ENCODE measurements at regions not wholly inside any gene's neighbourhood (a gene's known extent, or its start where the extent isn't known, plus 50 kb on each side); places are given as distances from the start of the nearest gene placed in this dataset.

- TF ChIP-seq MYC (IDR thresholded peaks at IDR 0.05; ENCODE audit: low read depth, low read length) = no peak
- TF ChIP-seq POLR2A (IDR thresholded peaks at IDR 0.05; ENCODE audit: extremely low read depth, insufficient read length) = no peak
- TF ChIP-seq MAX (IDR thresholded peaks at IDR 0.05; ENCODE audit: low read depth, low read length) = no peak
- no peak overlapping the region for H3K4me3 ChIP-seq (ENCODE audit: low read depth, low read length)
- no peak for DNase-seq (ENCODE audit: low read depth)
Observed at GRCh38 chr5:31137676-31138075, 55.8 kb upstream of the CDH6 start.

GRCh38 chr5:31135542-31135941 lies 57.9 kb upstream of the CDH6 start:
- TF ChIP-seq CTCF (IDR thresholded peaks at IDR 0.05; ENCODE audit: low read depth, low read length) (no peak), MYC (IDR thresholded peaks at IDR 0.05; ENCODE audit: low read depth, low read length) (no peak), MAX (IDR thresholded peaks at IDR 0.05; ENCODE audit: low read depth, low read length) (no peak), POLR2A (IDR thresholded peaks at IDR 0.05; ENCODE audit: extremely low read depth, insufficient read length) (no peak)
- DNase-seq (ENCODE audit: low read depth) = no peak
- no peak overlapping the region for H3K4me3 ChIP-seq (ENCODE audit: low read depth, low read length)

- H3K4me3 ChIP-seq (ENCODE audit: low read depth, low read length) = no peak overlapping the region
- no peak for TF ChIP-seq CTCF (IDR thresholded peaks at IDR 0.05; ENCODE audit: low read depth, low read length)
- no peak for TF ChIP-seq MYC (IDR thresholded peaks at IDR 0.05; ENCODE audit: low read depth, low read length)
- no peak for TF ChIP-seq MAX (IDR thresholded peaks at IDR 0.05; ENCODE audit: low read depth, low read length)
- TF ChIP-seq POLR2A (IDR thresholded peaks at IDR 0.05; ENCODE audit: extremely low read depth, insufficient read length) = no peak
- peak; percentile 85 for DNase-seq (ENCODE audit: low read depth)
Observed at GRCh38 chr5:31133488-31133887, 60.0 kb upstream of the CDH6 start.

GRCh38 chr5:31131381-31131891 lies 62.0 kb upstream of the CDH6 start:
- H3K4me3 ChIP-seq (ENCODE audit: low read depth, low read length) = no peak overlapping the region
- peak; percentile 54 for DNase-seq (ENCODE audit: low read depth)
- no peak for TF ChIP-seq MYC (IDR thresholded peaks at IDR 0.05; ENCODE audit: low read depth, low read length)
- no peak for TF ChIP-seq CTCF (IDR thresholded peaks at IDR 0.05; ENCODE audit: low read depth, low read length)
- no peak for TF ChIP-seq MAX (IDR thresholded peaks at IDR 0.05; ENCODE audit: low read depth, low read length)
- TF ChIP-seq POLR2A (IDR thresholded peaks at IDR 0.05; ENCODE audit: extremely low read depth, insufficient read length) = no peak

- no peak overlapping the region for H3K4me3 ChIP-seq (ENCODE audit: low read depth, low read length)
Observed at GRCh38 chr5:31130676-31131075, 62.8 kb upstream of the CDH6 start.

More at GRCh38 chr5:31130676-31131075, 62.8 kb upstream of the CDH6 start:
- TF ChIP-seq MYC (IDR thresholded peaks at IDR 0.05; ENCODE audit: low read depth, low read length) (no peak), CTCF (IDR thresholded peaks at IDR 0.05; ENCODE audit: low read depth, low read length) (no peak), POLR2A (IDR thresholded peaks at IDR 0.05; ENCODE audit: extremely low read depth, insufficient read length) (no peak), MAX (IDR thresholded peaks at IDR 0.05; ENCODE audit: low read depth, low read length) (no peak)
- DNase-seq (ENCODE audit: low read depth) = no peak
